Naive B cell (primary cell): ENCODE measurements at regions not wholly inside any gene's neighbourhood (a gene's known extent, or its start where the extent isn't known, plus 50 kb on each side); places are given as distances from the start of the nearest gene placed in this dataset.

Source experiments
- ATAC-seq, 2 donors: fragments of 150-1000 bp; cut with Tn5 transposase; 2 replicates each; pipeline ENCODE4 v1.10.0; 2021; ENCODE audit warnings: low read depth in 2 of 2, mild to moderate bottlenecking in 2 of 2, moderate library complexity in 2 of 2
- DNase-seq: peaks from one replicate; pipeline ENCODE4 v3.0.0; 2022
- H3K27ac Mint-ChIP-seq, 6 donors: one replicate each; pipeline ENCODE4 v1.8.0; 2020 to 2022; ENCODE audit warnings: mild to moderate bottlenecking in 6 of 6, mixed read lengths in 6 of 6, moderate library complexity in 5 of 6, inconsistent platforms in 2 of 6
- H3K27me3 Mint-ChIP-seq, 3 donors: one replicate each; pipeline ENCODE4 v1.8.0; 2021 to 2022; ENCODE audit warnings: mixed read lengths in 3 of 3, mild to moderate bottlenecking in 1 of 3
- H3K36me3 Mint-ChIP-seq, 2 donors: one replicate each; pipeline ENCODE4 v1.8.0; 2020 to 2022; ENCODE audit warnings: mixed read lengths in 2 of 2, inconsistent platforms in 1 of 2, mild to moderate bottlenecking in 1 of 2
- H3K4me1 Mint-ChIP-seq, 3 donors: one replicate each; pipeline ENCODE4 v1.8.0; 2020 to 2022; ENCODE audit warnings: mixed read lengths in 3 of 3, inconsistent platforms in 1 of 3, mild to moderate bottlenecking in 1 of 3, moderate library complexity in 1 of 3
- H3K4me3 Mint-ChIP-seq, 8 donors: one replicate each; pipeline ENCODE4 v1.8.0; 2020 to 2022; ENCODE audit warnings: mild to moderate bottlenecking in 8 of 8, mixed read lengths in 8 of 8, moderate library complexity in 8 of 8, inconsistent platforms in 2 of 8
- H3K9me3 Mint-ChIP-seq, 7 donors: one replicate each; pipeline ENCODE4 v1.8.0; 2020 to 2022; ENCODE audit warnings: mixed read lengths in 7 of 7, mild to moderate bottlenecking in 5 of 7, inconsistent platforms in 2 of 7, moderate library complexity in 1 of 7

- DNase-seq (no peak), ATAC-seq (no peak)
- Mint-ChIP-seq H3K4me3 (no peak overlapping the region), H3K27me3 (peaks cover 0 to 12% (median 0%) of the 10 kb centered on the region in 3 donors), H3K36me3 (no peaks in the 10 kb centered on the region), H3K4me1 (peaks cover 22 to 51% (median 40%) of the 10 kb centered on the region in 3 donors), H3K9me3 (no peaks in the 10 kb centered on the region), H3K27ac (no peak overlapping the region)
Observed at GRCh38 chr15:31275331-31276262, 51.0 kb upstream of the KLF13 start.

GRCh38 chr15:31276596-31277298 lies 49.9 kb upstream of the KLF13 start:
- peaks cover 22 to 57% (median 37%) of the 10 kb centered on the region in 3 donors for H3K4me1 Mint-ChIP-seq
- H3K36me3 Mint-ChIP-seq, result no peaks in the 10 kb centered on the region
- DNase-seq (no peak), ATAC-seq (no peak)
- no peaks in the 10 kb centered on the region for H3K9me3 Mint-ChIP-seq
- no peak overlapping the region for H3K4me3 Mint-ChIP-seq
- H3K27ac Mint-ChIP-seq, result peak overlapping the region in 2 of 6 donors; percentile 21 to 92
- H3K27me3 Mint-ChIP-seq, result peaks cover 0 to 12% (median 0%) of the 10 kb centered on the region in 3 donors
